ENCODE measurements at regions not wholly inside any gene's neighbourhood (a gene's known extent, or its start where the extent isn't known, plus 50 kb on each side); places are given as distances from the start of the nearest gene placed in this dataset.

- Histone ChIP-seq H3K27ac (no peak overlapping the region), H3K27me3 (no peaks in the 10 kb centered on the region), H3K9me3 (no peaks in the 10 kb centered on the region), H3K4me1 (no peaks in the 10 kb centered on the region), H3K4me3 (no peak overlapping the region), H3K36me3 (no peaks in the 10 kb centered on the region)
- TF ChIP-seq POLR2A (IDR thresholded peaks at IDR 0.05), result no peak
- TF ChIP-seq, protein P1, sequence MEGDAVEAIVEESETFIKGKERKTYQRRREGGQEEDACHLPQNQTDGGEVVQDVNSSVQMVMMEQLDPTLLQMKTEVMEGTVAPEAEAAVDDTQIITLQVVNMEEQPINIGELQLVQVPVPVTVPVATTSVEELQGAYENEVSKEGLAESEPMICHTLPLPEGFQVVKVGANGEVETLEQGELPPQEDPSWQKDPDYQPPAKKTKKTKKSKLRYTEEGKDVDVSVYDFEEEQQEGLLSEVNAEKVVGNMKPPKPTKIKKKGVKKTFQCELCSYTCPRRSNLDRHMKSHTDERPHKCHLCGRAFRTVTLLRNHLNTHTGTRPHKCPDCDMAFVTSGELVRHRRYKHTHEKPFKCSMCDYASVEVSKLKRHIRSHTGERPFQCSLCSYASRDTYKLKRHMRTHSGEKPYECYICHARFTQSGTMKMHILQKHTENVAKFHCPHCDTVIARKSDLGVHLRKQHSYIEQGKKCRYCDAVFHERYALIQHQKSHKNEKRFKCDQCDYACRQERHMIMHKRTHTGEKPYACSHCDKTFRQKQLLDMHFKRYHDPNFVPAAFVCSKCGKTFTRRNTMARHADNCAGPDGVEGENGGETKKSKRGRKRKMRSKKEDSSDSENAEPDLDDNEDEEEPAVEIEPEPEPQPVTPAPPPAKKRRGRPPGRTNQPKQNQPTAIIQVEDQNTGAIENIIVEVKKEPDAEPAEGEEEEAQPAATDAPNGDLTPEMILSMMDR (IDR thresholded peaks at IDR 0.05), result no peak
- intact Hi-C loops (cut with DNase I), result no loop called here
- ATAC-seq (no peak), DNase-seq (no peak)
- WGBS (ENCODE audit: insufficient coverage, low coverage, low lambda C conversion rate, missing lambda C conversion rate), result 74% methylated on average over 4 of the region's 4 CpGs
These were observed 913.9 kb downstream of the BRINP3 start for GRCh38 chr1:189563784-189564183.

DNA sequence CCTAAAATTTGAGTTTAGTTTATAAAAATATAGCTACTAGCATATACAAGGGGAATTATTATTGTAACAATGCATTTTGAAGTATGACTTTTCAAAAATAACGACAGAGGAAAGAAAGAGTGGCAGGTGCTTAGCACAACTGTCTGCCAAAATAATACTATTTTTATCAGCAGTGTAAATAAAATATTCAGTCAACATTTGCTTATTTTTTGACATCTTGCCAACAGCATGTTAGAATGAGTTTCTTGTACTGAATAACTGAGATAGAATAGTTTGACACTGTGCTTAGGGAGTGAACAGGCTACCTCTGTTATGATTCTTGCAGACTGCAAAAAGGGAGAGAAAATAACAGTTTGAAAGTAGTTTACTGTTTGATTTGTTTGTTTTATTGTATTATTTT lies 909.8 kb downstream of the BRINP3 start:
- DNase-seq (no peak), ATAC-seq (no peak)
- Histone ChIP-seq H3K4me3 (no peak overlapping the region), H3K27me3 (no peaks in the 10 kb centered on the region), H3K27ac (no peak overlapping the region), H3K4me1 (no peaks in the 10 kb centered on the region), H3K36me3 (no peaks in the 10 kb centered on the region), H3K9me3 (no peaks in the 10 kb centered on the region)
- WGBS (ENCODE audit: insufficient coverage, low coverage, low lambda C conversion rate, missing lambda C conversion rate), result 22% methylated on average over 1 of the region's 1 CpG
- no peak for TF ChIP-seq POLR2A (IDR thresholded peaks at IDR 0.05)
- TF ChIP-seq, protein P1 (IDR thresholded peaks at IDR 0.05), result no peak
- intact Hi-C loops (cut with DNase I), result no loop called here

GRCh38 chr1:189596197-189596596 lies 881.5 kb downstream of the BRINP3 start:
- TF ChIP-seq, protein P1 (IDR thresholded peaks at IDR 0.05), result no peak
- no peak for TF ChIP-seq POLR2A (IDR thresholded peaks at IDR 0.05)
- no peak overlapping the region for H3K4me3 ChIP-seq
- no peaks in the 10 kb centered on the region for H3K27me3 ChIP-seq
- 38% methylated on average over 1 of the region's 1 CpG for WGBS (ENCODE audit: insufficient coverage, low coverage, low lambda C conversion rate, missing lambda C conversion rate)
- DNase-seq (no peak), ATAC-seq (no peak)
- H3K9me3 ChIP-seq, result no peaks in the 10 kb centered on the region
- no peak overlapping the region for H3K27ac ChIP-seq
- no peaks in the 10 kb centered on the region for H3K36me3 ChIP-seq
- intact Hi-C loops (cut with DNase I), result no loop called here
- H3K4me1 ChIP-seq, result no peaks in the 10 kb centered on the region

GRCh38 chr1:189597083-189597482 lies 880.6 kb downstream of the BRINP3 start:
- no peak overlapping the region for H3K27ac ChIP-seq
- H3K27me3 ChIP-seq, result no peaks in the 10 kb centered on the region
- TF ChIP-seq, protein P1 (IDR thresholded peaks at IDR 0.05), result no peak
- TF ChIP-seq POLR2A (IDR thresholded peaks at IDR 0.05), result no peak
- 41% methylated on average over 3 of the region's 3 CpGs for WGBS (ENCODE audit: insufficient coverage, low coverage, low lambda C conversion rate, missing lambda C conversion rate)
- no peaks in the 10 kb centered on the region for H3K36me3 ChIP-seq
- intact Hi-C loops (cut with DNase I), result no loop called here
- no peak overlapping the region for H3K4me3 ChIP-seq
- no peaks in the 10 kb centered on the region for H3K4me1 ChIP-seq
- DNase-seq (no peak), ATAC-seq (no peak)
- no peaks in the 10 kb centered on the region for H3K9me3 ChIP-seq

DNA sequence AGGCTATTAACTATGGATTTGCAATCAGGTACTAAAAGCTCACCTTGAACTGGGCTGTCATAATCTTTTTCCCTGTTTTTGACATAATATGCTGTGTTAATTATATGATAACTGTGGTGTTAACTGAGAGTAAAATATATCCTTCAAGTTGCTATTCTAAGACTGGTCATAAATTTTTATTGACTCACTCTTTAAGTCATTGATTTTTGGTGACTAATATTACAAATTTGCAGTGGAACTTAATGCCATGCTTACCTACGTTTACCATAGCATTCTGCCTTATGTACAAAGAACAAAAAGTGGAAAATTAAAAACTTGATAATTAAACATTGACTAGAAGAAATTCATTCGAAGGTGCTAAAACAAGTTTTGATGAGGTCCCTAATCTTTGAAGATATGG lies 872.4 kb downstream of the BRINP3 start:
- Histone ChIP-seq H3K4me1 (no peaks in the 10 kb centered on the region), H3K4me3 (no peak overlapping the region), H3K9me3 (no peaks in the 10 kb centered on the region), H3K36me3 (no peaks in the 10 kb centered on the region), H3K27me3 (no peaks in the 10 kb centered on the region), H3K27ac (no peak overlapping the region)
- intact Hi-C loops (cut with DNase I), result no loop called here
- TF ChIP-seq POLR2A (IDR thresholded peaks at IDR 0.05), result no peak
- TF ChIP-seq, protein P1 (IDR thresholded peaks at IDR 0.05), result no peak
- WGBS (ENCODE audit: insufficient coverage, low coverage, low lambda C conversion rate, missing lambda C conversion rate), result 25% methylated on average over 2 of the region's 2 CpGs
- ATAC-seq (no peak), DNase-seq (no peak)

Measured in right lobe of liver (tissue), 6 donors.